T-helper 2 cell treated with Interferon-gamma antibody and Interleukin-4, amounts not matched to agents 100 ng/mL and 5 ng/mL, for 36 hours (primary cell): ENCODE measurements at regions not wholly inside any gene's neighbourhood (a gene's known extent, or its start where the extent isn't known, plus 50 kb on each side); places are given as distances from the start of the nearest gene placed in this dataset.
"Not testable (repeated sequence)": the region's sequence is repeated elsewhere in the genome, so short reads cannot be mapped to it uniquely, and the experiment has no call there.

Experiments used
- intact Hi-C: fragments of 100-400 bp; cut with micrococcal nuclease; formaldehyde crosslinking; loops from one replicate; pipeline ENCODE4 v1.15.1; 2023

GRCh38 chr2:16907645-16908282, 242.1 kb upstream of the CYRIA start:
- intact Hi-C loops = no loop called here

DNA sequence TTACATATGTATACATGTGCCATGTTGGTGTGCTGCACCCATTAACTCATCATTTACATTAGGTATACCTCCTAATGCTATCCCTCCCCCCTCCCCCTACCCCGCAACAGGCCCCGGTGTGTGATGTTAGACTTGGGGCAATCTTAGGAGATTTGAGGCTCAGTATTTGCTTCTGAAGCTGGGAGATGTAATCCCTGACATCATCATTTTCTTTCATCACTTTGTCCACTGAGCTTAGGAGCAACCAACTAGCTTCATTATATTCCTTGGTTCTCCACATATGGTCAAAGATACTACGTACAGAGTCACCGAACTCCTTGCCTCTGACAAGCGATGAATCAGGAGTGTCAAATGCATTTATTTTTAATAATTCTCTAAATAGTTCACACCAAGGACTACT, 239.7 kb upstream of the CYRIA start:
- intact Hi-C loops = not testable (repeated sequence)

- intact Hi-C loops = loop anchor here (1.0 kb wide), 1 partner anchor 127 kb away; no protein-coding TSS in a partner anchor
These were observed 234.9 kb upstream of the CYRIA start for GRCh38 chr2:16900405-16901025.

GRCh38 chr2:16899958-16900357, 234.3 kb upstream of the CYRIA start:
- intact Hi-C loops = loop anchor here (1.0 kb wide), 1 partner anchor 127 kb away; no protein-coding TSS in a partner anchor

GRCh38 chr2:16890081-16890480, 224.4 kb upstream of the CYRIA start:
- intact Hi-C loops = no loop called here

DNA sequence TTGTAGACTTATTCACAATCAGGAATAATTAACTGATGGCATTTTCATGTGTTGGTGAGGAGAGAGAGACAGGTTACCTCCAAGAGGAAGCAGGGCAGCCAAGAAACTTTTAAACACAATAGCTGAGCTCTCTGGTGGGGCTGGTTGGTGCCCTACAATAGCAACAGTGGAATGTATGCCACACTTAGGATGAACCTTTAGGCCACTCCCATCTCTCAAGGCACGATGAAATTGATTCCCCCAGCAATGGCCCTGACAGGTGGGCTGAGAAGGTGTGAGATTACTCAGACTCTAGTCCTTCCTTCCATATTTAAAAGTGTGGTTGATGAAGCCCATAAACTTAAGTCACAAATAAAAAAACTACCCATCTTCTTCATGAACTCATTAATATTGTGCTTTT, 219.4 kb upstream of the CYRIA start:
- intact Hi-C loops = no loop called here

- intact Hi-C loops = no loop called here
These were observed 217.1 kb upstream of the CYRIA start for GRCh38 chr2:16882706-16883105.

DNA sequence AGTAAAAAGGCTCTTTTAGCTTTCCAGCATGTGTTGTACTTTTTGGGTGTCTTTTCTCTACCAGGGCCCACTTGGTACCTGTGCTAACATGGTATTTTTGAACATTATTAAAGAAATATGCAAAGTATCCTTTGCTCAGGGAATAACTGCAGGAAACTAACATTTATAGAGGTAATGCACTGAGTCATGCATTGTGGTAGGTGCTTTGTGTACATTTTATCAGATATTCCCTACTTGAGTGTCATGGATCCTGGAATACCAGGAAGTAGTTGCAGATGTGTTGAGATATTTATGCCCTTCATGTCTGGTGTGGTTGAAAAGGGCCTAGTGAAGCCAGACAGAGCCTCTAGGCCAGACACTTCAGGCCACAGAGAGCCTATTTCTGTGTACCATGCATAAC, 215.5 kb upstream of the CYRIA start:
- intact Hi-C loops = no loop called here

GRCh38 chr2:16871411-16871810, 205.8 kb upstream of the CYRIA start:
- intact Hi-C loops = no loop called here

- intact Hi-C loops = no loop called here
These were observed 204.9 kb upstream of the CYRIA start for GRCh38 chr2:16870491-16871076.

DNA sequence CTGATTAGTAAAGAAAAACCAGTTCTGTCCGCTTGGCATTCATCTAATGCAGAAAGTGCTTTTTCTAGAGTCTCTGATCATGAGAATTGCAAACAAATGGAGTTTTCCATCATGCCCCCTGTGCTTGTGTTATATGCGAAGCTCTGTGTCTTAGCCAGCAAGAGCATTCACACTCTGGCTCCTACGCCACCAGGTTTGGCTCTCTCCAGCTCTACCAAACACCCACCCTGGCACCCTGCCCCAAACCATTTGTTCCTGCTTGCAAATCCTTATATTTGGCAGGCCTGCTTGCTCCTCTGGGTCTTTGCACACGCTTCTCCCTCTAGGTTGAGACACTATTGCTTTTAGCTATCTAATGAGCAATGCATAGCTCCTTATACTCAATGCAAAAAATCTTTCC, 204.1 kb upstream of the CYRIA start:
- intact Hi-C loops = no loop called here

DNA sequence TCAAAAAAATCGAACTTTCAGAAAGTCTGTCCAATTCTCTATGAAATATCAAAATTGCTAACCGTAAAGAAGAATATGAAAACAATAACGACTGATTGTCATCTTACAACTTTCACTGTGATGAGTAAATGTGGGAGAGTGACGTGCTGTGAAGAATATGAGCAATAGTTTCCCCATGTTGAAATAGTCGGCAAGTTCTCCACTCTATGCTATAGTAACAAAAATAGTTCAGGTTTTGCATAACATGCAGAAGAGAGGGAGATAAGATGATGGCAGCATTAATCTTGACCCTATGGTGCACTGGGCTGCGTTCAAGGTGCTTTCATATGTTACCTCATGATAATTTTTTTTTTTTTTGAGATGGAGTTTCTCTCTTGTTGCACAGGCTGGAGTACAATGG, 196.8 kb upstream of the CYRIA start:
- intact Hi-C loops = no loop called here

- intact Hi-C loops = no loop called here
These were observed 195.9 kb upstream of the CYRIA start for GRCh38 chr2:16861530-16861929.

DNA sequence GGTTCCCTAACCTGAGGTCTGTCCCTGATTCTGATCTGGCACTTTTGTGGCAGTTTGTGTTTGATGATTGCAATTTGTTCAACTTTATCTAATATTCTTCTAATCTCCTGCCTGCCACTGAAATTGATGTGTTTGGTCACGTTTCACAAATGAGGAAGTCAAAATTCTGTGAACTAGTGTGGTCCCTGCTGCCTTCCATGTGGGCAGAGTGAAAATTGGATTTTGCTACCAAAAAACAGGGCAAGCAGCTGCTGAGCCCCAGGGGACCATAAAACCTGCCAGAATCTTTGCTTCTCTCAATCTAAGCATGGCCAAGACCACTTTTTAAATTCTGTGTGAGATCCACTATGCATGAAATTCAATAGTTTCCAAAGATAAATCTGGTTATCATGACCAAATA, 195.5 kb upstream of the CYRIA start:
- intact Hi-C loops = no loop called here

- intact Hi-C loops = no loop called here
These were observed 195.0 kb upstream of the CYRIA start for GRCh38 chr2:16860627-16861026.

- intact Hi-C loops = no loop called here
These were observed 189.5 kb upstream of the CYRIA start for GRCh38 chr2:16855183-16855582.

DNA sequence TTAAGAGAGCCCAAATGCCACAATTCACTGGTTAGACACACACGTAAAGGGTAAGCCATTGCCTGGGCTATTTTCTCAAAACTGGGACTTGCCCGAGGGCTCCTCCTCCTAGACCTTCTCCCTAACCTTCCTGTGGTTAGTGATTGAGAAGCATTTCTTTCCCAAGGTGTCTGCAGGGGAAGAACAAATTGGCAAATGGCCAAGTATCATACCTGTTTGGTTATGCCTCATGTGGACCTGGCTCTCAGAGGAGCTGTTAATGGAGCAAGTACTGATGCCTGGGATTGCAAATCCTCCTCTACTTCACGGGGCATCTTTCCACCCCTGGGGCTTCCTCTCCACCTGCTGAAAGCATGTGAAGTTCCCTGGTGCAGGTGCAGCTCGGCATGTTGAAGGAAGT, 187.5 kb upstream of the CYRIA start:
- intact Hi-C loops = no loop called here

DNA sequence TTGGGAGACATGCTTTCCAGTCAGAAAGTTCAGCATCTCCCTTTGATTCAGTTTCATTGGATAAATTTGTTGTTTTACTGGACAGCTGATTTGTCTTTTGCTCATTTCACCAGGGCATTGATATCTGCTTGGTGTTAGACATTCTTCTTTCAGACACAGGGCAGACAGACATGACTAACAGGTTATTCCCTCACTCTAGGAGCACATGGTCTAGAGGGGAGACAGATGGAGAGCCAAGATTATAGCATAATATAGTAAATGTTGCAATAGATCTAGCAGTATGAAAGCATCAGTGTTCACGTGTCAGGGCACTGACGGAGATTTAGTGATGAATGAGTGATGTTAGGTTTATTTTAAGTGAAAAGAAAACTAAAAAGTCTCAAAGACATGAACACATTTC, 187.0 kb upstream of the CYRIA start:
- intact Hi-C loops = no loop called here

DNA sequence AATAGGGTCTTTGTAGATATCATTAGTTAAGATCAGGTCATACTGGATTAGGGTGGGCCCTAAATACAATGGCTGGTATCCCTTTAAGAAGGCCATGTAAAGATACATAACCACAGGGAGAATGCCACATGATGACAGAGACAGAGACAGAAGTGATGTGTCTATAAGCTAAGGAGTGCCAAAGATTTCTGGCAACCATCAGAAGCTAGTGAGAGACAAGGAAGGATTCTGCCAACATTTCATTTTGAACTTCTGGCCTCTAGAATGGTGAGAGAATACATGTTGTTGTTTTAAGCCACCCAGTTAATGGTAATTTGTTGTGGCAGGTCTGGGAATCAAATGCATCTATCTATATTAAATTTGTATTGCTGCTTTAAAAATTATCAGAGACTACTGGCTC, 185.5 kb upstream of the CYRIA start:
- intact Hi-C loops = no loop called here

GRCh38 chr2:16840496-16841172, 175.0 kb upstream of the CYRIA start:
- intact Hi-C loops = no loop called here

DNA sequence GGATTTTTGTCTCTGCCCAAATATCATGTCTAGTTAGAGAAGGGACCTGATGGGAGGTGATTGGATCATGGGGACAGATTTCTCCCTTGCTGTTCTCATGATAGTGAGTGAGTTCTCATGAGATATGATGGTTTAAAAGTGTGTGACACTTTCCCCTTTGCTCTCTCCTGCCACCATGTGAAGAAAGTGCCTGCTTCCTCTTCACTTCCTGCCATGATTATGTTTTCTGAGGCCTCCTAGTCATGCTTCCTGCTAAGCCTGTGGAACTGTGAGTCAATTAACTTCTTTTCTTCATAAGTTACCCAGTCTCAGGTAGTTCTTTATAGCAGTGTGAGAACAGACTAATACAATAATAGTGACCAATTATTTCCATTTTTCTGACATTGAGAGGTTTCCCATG, 167.3 kb upstream of the CYRIA start:
- intact Hi-C loops = no loop called here

GRCh38 chr2:16828828-16829160, 163.2 kb upstream of the CYRIA start:
- intact Hi-C loops = no loop called here
